Breast epithelium (tissue), 4 donors: ENCODE measurements at regions not wholly inside any gene's neighbourhood (a gene's known extent, or its start where the extent isn't known, plus 50 kb on each side); places are given as distances from the start of the nearest gene placed in this dataset.

Experiments used
- DNase-seq, 2 donors: peaks; one replicate each; pipeline ENCODE4 v3.0.0-alpha.2; 2019; ENCODE audit warnings: low spot score in 2 of 2
- H3K27ac ChIP-seq, 2 donors: fragments of 200-600 bp; sonication (generic) in 1 of 2; one replicate each; pipeline ENCODE4 v1.5.1; 2016 to 2019; ENCODE audit warnings: mild to moderate bottlenecking in 1 of 2
- H3K27me3 ChIP-seq, 2 donors: fragments of 200-600 bp; sonication (generic) in 1 of 2; one replicate each; pipeline versions ENCODE4 v1.5.1 to v1.6.0; 2017 to 2019; ENCODE audit warnings: control low read depth in 1 of 2, mild to moderate bottlenecking in 1 of 2
- H3K36me3 ChIP-seq: fragments of 200-600 bp; one replicate; pipeline ENCODE4 v1.5.1; 2019
- H3K4me1 ChIP-seq, 2 donors: fragments of 200-600 bp; sonication (generic); one replicate each; pipeline ENCODE4 v1.5.1; 2016 to 2019; ENCODE audit warnings: control low read depth in 1 of 2
- H3K4me3 ChIP-seq, 3 donors: fragments of 200-600 bp; sonication (generic); 1 replicate in 2 of 3; 2 replicates in 1 of 3; pipeline ENCODE4 v1.5.1; 2016 to 2019; ENCODE audit warnings: mild to moderate bottlenecking in 3 of 3, moderate library complexity in 2 of 3
- H3K9me3 ChIP-seq, 2 donors: fragments of 200-600 bp; sonication (generic) in 1 of 2; one replicate each; pipeline ENCODE4 v1.5.1; 2016 to 2019; ENCODE audit warnings: control low read depth in 1 of 2
- POLR2A ChIP-seq: fragments of 450-650 bp; IDR thresholded peaks from one replicate; pipeline ENCODE4 v1.6.1; 2016; ENCODE audit warnings: antibody characterized with exemption, mild to moderate bottlenecking, moderate library complexity
- POLR2AphosphoS5 ChIP-seq, 3 donors: sonication (generic); formaldehyde crosslinking; IDR thresholded peaks; one replicate each; pipeline ENCODE4 v1.6.1; 2017; ENCODE audit warnings: antibody characterized with exemption in 3 of 3
- intact Hi-C: fragments of 100-400 bp; cut with DNase I; formaldehyde crosslinking; loops from one replicate; pipeline ENCODE4 v1.15.1; 2023; ENCODE audit warnings: low total_unique reads
- TF ChIP-seq, protein P1 (sequence below), 3 donors: fragments of 450-650 bp; IDR thresholded peaks; one replicate each; pipeline ENCODE4 v1.5.1; 2016 to 2017; ENCODE audit warnings: antibody characterized with exemption in 3 of 3, mild to moderate bottlenecking in 3 of 3, moderate library complexity in 3 of 3

DNA sequence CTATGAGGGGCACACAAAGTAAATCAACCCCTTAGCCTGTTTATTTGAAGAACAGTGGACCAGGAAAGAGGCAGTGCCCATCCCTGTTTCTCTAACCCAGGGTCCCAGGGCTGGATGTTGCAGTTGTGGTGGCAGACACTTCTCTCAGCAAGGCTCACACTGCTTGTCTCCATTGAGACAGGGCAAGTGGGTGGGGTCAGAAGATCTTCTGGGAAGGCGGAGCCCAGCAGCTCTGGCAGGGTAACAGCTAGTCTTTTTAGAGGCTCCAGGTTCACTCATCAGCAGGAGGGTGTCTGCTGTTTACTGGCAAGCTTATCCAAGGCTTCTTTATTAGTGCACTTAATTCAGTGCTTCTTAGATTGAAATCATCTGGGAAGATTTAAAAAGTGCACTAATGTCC lies 659.8 kb upstream of the DIPK2B start:
- TF ChIP-seq, protein P1, sequence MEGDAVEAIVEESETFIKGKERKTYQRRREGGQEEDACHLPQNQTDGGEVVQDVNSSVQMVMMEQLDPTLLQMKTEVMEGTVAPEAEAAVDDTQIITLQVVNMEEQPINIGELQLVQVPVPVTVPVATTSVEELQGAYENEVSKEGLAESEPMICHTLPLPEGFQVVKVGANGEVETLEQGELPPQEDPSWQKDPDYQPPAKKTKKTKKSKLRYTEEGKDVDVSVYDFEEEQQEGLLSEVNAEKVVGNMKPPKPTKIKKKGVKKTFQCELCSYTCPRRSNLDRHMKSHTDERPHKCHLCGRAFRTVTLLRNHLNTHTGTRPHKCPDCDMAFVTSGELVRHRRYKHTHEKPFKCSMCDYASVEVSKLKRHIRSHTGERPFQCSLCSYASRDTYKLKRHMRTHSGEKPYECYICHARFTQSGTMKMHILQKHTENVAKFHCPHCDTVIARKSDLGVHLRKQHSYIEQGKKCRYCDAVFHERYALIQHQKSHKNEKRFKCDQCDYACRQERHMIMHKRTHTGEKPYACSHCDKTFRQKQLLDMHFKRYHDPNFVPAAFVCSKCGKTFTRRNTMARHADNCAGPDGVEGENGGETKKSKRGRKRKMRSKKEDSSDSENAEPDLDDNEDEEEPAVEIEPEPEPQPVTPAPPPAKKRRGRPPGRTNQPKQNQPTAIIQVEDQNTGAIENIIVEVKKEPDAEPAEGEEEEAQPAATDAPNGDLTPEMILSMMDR (IDR thresholded peaks at IDR 0.05): no peak
- TF ChIP-seq POLR2A (no peak), POLR2AphosphoS5 (IDR thresholded peaks at IDR 0.05) (no peak)
- Histone ChIP-seq H3K4me1 (no peaks in the 10 kb centered on the region), H3K27me3 (peaks cover 0 to 29% of the 10 kb centered on the region in 2 donors), H3K36me3 (no peaks in the 10 kb centered on the region), H3K27ac (no peak overlapping the region), H3K9me3 (no peaks in the 10 kb centered on the region), H3K4me3 (no peak overlapping the region)
- intact Hi-C loops: no loop called here
- DNase-seq: no peak

DNA sequence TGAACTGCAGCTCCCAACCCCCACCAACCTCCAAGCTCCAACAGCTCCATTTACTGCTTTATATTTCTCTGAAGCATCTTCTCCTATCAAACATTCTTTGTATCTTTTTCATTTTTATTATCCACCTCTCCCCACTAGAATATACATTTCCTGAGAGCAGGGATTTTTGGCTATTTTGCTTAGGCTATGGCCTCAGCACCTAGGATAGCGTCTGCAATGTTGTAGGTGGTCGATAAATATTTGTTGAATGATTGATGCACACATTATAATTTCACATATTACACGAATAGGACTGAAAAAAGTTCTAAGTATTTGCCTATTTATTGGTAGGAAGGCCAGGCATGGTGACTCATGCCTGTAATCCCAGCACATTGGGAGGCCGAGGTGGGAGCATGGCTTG lies 658.7 kb upstream of the DIPK2B start:
- Histone ChIP-seq H3K4me1 (no peaks in the 10 kb centered on the region), H3K27me3 (peaks cover 0 to 32% of the 10 kb centered on the region in 2 donors), H3K4me3 (no peak overlapping the region), H3K27ac (no peak overlapping the region), H3K36me3 (no peaks in the 10 kb centered on the region), H3K9me3 (no peaks in the 10 kb centered on the region)
- TF ChIP-seq POLR2A (no peak), POLR2AphosphoS5 (IDR thresholded peaks at IDR 0.05) (no peak)
- TF ChIP-seq, protein P1 (IDR thresholded peaks at IDR 0.05): no peak
- DNase-seq: no peak
- intact Hi-C loops: no loop called here

DNA sequence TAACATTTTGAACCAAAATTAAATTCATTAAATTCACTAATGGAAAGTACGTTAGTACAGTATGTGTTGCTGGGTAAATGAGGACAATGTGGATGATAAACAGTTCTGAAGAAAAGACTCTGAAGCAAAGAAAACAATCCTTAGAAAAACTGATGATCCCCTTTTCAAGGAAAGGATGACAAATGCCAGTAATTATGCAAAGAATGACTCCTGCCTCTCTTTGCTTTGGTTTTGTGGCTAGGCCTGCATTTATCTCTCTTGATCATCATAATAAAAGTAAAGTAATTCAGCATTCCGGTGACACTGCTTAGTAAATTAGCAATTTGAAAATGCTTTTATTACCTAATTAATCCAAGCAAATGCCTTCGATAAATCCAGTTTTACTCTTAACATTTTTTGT lies 652.2 kb upstream of the DIPK2B start:
- no peak overlapping the region for H3K4me3 ChIP-seq
- no peaks in the 10 kb centered on the region for H3K4me1 ChIP-seq
- no peak for DNase-seq
- intact Hi-C loops: no loop called here
- TF ChIP-seq POLR2AphosphoS5 (IDR thresholded peaks at IDR 0.05) (no peak), POLR2A (no peak)
- TF ChIP-seq, protein P1 (IDR thresholded peaks at IDR 0.05): no peak
- H3K27ac ChIP-seq: no peak overlapping the region
- H3K36me3 ChIP-seq: no peaks in the 10 kb centered on the region
- H3K27me3 ChIP-seq: peaks cover 0 to 50% of the 10 kb centered on the region in 2 donors
- no peaks in the 10 kb centered on the region for H3K9me3 ChIP-seq

DNA sequence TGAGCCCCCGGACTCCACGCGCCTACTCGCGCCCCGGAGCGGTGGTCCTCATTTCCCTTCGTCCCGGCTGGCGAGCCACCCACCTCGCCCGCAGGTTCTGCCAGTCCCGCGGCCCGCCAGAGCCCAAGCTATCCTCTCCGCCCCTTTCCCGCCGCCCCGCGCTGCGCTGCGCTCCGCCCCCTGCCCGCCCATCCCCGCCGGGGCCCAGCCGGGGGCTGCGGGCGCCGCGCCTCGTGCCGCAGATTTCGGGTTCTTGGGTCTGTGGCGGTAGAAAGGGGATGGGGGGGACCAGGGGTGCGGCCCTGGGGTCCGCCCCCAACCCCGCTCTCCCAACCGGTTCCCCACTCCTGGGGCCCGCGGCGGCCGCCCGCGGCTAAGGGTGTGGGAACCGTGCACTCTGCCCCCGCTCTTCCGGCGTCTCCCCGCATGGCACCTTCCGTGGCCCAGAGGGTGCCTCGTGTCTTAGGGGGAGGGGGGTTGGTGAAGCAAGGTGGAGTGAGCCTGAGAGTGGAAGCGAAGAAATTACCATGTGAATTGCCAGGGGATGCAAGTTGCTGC lies 650.8 kb upstream of the DIPK2B start:
- Histone ChIP-seq H3K27ac (peak overlapping the region; percentile 45 to 57), H3K36me3 (no peaks in the 10 kb centered on the region), H3K4me1 (no peaks in the 10 kb centered on the region), H3K4me3 (peak overlapping the region; percentile 48 to 71 (median 63)), H3K27me3 (peaks cover 0 to 45% of the 10 kb centered on the region in 2 donors), H3K9me3 (no peaks in the 10 kb centered on the region)
- DNase-seq: no peak
- no peak for TF ChIP-seq POLR2AphosphoS5 (IDR thresholded peaks at IDR 0.05)
- TF ChIP-seq POLR2A: no peak
- TF ChIP-seq, protein P1 (IDR thresholded peaks at IDR 0.05): no peak
- intact Hi-C loops: no loop called here

DNA sequence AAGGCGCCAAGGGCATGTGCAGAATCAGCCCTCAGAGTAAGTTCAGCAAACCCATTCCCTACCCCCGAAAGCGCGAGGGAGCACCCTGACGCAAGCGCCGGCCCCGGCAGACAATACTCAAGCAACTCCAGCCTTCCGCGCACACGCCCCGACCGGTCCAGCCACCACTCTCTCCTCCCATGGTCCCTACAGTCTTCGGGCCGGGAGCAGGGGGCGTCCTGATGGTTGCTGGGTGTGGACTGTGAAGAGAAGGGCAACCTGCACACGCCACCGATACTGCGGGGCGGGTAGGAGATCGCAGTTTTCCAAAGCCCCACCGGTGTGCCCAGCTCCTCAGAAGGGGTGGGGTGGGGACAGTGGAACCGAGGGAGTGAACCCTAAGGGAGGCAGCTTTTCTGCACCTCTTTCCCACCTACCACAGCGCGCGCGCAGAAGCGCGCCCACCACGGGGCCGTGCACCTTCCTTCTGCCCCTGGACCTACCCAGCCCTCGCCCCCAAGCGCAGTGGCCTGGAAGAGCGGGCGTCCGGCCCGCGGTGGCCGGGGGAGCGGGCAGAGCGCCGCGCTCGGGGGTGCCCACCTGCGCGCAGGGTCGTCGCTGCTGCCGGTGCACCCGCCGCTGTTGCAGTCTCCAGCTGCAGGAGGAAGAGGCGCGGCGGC lies 650.2 kb upstream of the DIPK2B start:
- intact Hi-C loops: no loop called here
- H3K9me3 ChIP-seq: no peaks in the 10 kb centered on the region
- H3K4me3 ChIP-seq: peak overlapping the region; percentile 48 to 71 (median 63)
- DNase-seq: no peak
- H3K36me3 ChIP-seq: no peaks in the 10 kb centered on the region
- H3K27me3 ChIP-seq: peaks cover 0 to 49% of the 10 kb centered on the region in 2 donors
- no peaks in the 10 kb centered on the region for H3K4me1 ChIP-seq
- H3K27ac ChIP-seq: peak overlapping the region; percentile 45 to 57
- TF ChIP-seq, protein P1 (IDR thresholded peaks at IDR 0.05): no peak
- no peak for TF ChIP-seq POLR2A
- TF ChIP-seq POLR2AphosphoS5 (IDR thresholded peaks at IDR 0.05): no peak
